Fibroblast of the aortic adventitia (primary cell): ENCODE measurements at regions not wholly inside any gene's neighbourhood (a gene's known extent, or its start where the extent isn't known, plus 50 kb on each side); places are given as distances from the start of the nearest gene placed in this dataset.
"Not testable (repeated sequence)": the region's sequence is repeated elsewhere in the genome, so short reads cannot be mapped to it uniquely, and the experiment has no call there.

Experiments
- DNase-seq: peaks from one replicate; pipeline ENCODE4 v3.0.0-alpha.2; 2010; ENCODE audit warnings: low read depth
- H3K4me3 ChIP-seq: 2 replicates; pipeline ENCODE4 v1.5.1; 2011; ENCODE audit warnings: low read depth, mild to moderate bottlenecking, control low read depth, low read length, moderate library complexity
- TF ChIP-seq, protein P1 (sequence below): IDR thresholded peaks from 2 replicates; pipeline ENCODE4 v1.5.1; 2011; ENCODE audit warnings: mild to moderate bottlenecking, low read length, control low read depth, inconsistent platforms; ENCODE audit not compliant: insufficient read depth

DNA sequence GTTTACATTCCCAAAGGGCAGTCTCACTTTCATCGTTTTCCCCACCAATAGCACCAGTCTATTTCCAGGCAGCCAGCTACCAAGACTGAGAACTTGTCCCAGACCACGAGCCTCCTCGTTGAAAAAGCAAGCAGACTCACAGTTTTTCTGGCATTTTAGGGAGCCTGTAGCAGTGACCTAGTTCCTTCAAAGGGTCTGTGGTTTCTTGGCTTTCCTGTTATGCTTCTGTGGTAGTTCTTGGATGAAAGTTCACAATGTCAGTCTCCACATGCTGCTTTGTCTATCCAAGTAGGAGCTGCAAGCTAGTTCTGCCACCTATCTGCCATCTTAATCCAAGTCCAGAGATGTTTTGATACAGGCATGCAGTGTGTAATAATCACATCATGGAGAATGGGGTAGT is 151.6 kb upstream of the ZC4H2 start:
- DNase-seq: no peak
- TF ChIP-seq, protein P1, sequence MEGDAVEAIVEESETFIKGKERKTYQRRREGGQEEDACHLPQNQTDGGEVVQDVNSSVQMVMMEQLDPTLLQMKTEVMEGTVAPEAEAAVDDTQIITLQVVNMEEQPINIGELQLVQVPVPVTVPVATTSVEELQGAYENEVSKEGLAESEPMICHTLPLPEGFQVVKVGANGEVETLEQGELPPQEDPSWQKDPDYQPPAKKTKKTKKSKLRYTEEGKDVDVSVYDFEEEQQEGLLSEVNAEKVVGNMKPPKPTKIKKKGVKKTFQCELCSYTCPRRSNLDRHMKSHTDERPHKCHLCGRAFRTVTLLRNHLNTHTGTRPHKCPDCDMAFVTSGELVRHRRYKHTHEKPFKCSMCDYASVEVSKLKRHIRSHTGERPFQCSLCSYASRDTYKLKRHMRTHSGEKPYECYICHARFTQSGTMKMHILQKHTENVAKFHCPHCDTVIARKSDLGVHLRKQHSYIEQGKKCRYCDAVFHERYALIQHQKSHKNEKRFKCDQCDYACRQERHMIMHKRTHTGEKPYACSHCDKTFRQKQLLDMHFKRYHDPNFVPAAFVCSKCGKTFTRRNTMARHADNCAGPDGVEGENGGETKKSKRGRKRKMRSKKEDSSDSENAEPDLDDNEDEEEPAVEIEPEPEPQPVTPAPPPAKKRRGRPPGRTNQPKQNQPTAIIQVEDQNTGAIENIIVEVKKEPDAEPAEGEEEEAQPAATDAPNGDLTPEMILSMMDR: no peak
- H3K4me3 ChIP-seq: no peak overlapping the region

DNA sequence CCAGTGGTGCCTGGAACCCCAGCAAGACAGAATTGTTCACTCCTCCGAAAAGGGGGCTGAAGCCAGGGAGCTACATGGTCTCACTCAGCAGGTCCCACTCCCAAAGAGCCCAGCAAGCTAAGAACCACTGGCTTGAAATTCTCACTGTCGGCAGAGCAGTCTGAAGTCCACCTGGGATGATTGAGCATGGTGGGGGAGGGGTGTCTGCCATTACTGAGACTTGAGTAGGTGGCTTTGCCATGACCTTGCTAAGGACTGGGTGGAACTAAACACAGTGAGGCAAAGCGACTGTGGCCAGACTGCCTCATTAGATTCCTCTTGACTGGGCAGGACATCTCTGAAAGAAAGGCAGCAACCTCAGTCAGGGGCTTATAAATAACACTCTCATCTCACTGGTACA is 122.6 kb upstream of the ZC4H2 start:
- H3K4me3 ChIP-seq: no peak overlapping the region
- DNase-seq: no peak
- TF ChIP-seq, protein P1: no peak

DNA sequence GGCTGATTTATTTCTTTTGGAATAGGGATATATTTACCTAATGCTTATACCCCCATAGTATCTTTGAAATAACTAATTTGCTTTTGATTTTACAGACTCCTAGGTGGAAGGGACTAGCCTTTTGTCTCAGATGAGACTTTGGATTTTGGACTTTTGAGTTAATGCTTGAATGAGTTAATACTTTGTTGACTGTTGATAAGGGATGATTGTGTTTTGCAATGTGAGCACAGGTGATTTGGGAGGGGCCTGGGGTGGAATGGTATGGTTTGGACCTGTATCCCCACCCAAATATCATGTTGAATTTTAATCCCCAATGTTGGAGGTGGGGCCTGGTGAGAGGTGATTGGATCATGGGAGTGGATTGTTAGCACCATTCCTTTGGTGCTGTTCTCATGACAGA is 117.4 kb upstream of the ZC4H2 start:
- no peak for DNase-seq
- H3K4me3 ChIP-seq: no peak overlapping the region
- TF ChIP-seq, protein P1: no peak

DNA sequence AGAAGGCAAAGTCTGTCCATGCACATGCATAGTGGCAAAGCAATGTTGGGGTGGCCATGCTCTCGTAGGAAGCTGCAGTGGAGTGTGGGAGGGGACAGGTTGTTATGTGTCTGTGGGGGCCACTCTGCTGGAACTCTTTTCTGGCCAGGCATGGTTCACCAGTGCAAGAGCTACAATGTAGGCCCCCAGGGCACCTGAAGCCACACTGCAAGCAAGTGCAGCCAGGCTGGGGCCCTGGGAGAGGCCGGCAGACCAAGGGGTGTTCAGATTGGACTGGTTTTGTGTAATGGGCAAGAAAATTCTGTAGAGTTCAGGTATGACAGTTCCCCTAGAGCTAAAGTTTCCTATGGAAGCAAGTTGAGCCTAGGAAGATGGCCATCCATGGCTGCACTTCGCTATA is 97.0 kb upstream of the ZC4H2 start:
- TF ChIP-seq, protein P1: no peak
- H3K4me3 ChIP-seq: no peak overlapping the region
- DNase-seq: no peak

DNA sequence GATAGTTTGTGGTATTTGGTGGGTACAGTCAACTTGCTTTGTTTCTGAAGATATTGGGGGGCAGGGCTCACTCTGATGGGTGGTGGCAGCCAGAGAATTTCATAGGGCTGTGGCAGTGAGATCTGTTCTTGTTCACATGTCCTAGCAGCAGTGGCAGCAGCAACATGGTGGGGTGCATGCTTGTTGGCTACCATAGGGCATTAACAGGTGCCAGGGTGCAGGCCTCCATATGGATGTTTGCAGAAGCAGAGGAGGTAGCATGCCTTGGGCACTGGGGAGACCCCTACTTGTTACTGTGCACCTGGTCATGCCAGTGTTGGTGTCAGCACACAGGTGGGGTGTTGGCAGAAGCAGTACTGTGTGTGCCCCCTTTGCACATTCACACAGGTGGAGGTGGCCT is 96.3 kb upstream of the ZC4H2 start:
- TF ChIP-seq, protein P1: no peak
- DNase-seq: no peak
- no peak overlapping the region for H3K4me3 ChIP-seq

DNA sequence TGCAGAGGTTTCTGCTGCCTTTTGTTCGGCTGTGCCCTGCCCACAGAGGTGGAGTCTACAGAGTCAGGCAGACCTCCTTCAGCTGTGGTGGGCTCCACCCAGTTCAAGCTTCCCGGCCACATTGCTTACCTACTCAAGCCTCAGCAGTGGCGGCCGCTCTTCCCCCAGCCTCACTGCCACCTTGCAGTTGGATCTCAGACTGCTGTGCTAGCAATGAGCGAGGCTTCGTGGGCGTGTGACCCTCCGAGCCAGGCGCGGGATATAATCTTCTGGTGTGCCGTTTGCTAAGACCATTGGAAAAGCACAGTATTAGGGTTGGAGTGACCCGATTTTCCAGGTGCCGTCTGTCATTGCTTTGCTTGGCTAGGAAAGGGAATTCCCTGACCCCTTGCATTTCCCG is 82.4 kb upstream of the ZC4H2 start:
- DNase-seq: not testable (repeated sequence)

DNA sequence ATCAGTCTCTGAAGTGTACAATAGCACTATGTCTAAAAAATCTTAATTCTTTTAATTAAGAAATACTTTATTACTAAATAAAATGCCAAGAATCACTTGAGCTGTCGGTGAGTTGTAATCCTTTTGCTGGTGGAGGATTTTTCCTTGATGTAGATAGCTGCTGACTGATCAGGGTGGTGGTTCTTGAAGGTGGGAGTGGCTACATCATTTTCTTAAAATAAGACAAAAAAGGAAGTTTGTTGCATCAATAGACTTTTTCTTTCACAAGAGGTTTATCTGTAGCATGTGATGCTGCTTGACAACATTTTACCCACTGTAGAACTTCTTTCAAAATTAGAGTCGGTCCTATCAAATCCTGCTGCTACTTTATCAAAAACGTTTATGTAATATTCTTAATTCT is 68.8 kb upstream of the ZC4H2 start:
- TF ChIP-seq, protein P1: no peak
- DNase-seq: no peak

More for the DNA sequence above, 82.4 kb upstream of the ZC4H2 start:
- H3K4me3 ChIP-seq: not testable (repeated sequence)

More for the DNA sequence above, 68.8 kb upstream of the ZC4H2 start:
- no peak overlapping the region for H3K4me3 ChIP-seq
